ENCODE measurements at regions not wholly inside any gene's neighbourhood (a gene's known extent, or its start where the extent isn't known, plus 50 kb on each side); places are given as distances from the start of the nearest gene placed in this dataset.
A peak's percentile ranks its signal among the peaks of the same experiment; 100 is the strongest.

- DNase-seq: no peak
Measured at GRCh38 chr1:4298361-4299083, 355.9 kb upstream of the AJAP1 start.

- no peak for DNase-seq
Measured at GRCh38 chr1:4301007-4301406, 353.4 kb upstream of the AJAP1 start.

- DNase-seq: no peak
Measured at GRCh38 chr1:4303303-4303702, 351.1 kb upstream of the AJAP1 start.

- DNase-seq: no peak
Measured at GRCh38 chr1:4305526-4306301, 348.7 kb upstream of the AJAP1 start.

GRCh38 chr1:4306559-4307467, 347.6 kb upstream of the AJAP1 start:
- peak; percentile 38 for DNase-seq

- DNase-seq: peak; percentile 31
Measured at GRCh38 chr1:4307468-4307845, 347.0 kb upstream of the AJAP1 start.

- peak; percentile 38 for DNase-seq
Measured at GRCh38 chr1:4307911-4308545, 346.4 kb upstream of the AJAP1 start.

GRCh38 chr1:4308806-4309205, 345.6 kb upstream of the AJAP1 start:
- DNase-seq: peak; percentile 36

- peak; percentile 30 for DNase-seq
Measured at GRCh38 chr1:4309676-4310320, 344.6 kb upstream of the AJAP1 start.

- peak; percentile 14 for DNase-seq
Measured at GRCh38 chr1:4310396-4310923, 343.9 kb upstream of the AJAP1 start.

- peak; percentile 21 for DNase-seq
Measured at GRCh38 chr1:4312024-4312423, 342.4 kb upstream of the AJAP1 start.

- DNase-seq: no peak
Measured at GRCh38 chr1:4315202-4315601, 339.2 kb upstream of the AJAP1 start.

GRCh38 chr1:4317207-4317606, 337.2 kb upstream of the AJAP1 start:
- DNase-seq: no peak

GRCh38 chr1:4318720-4319119, 335.7 kb upstream of the AJAP1 start:
- DNase-seq: no peak

- DNase-seq: no peak
Measured at GRCh38 chr1:4319496-4319895, 334.9 kb upstream of the AJAP1 start.

GRCh38 chr1:4322881-4323280, 331.5 kb upstream of the AJAP1 start:
- no peak for DNase-seq

- no peak for DNase-seq
Measured at GRCh38 chr1:4323309-4323708, 331.1 kb upstream of the AJAP1 start.

- DNase-seq: no peak
Measured at GRCh38 chr1:4324525-4324924, 329.9 kb upstream of the AJAP1 start.

GRCh38 chr1:4327142-4327541, 327.3 kb upstream of the AJAP1 start:
- DNase-seq: no peak

- DNase-seq: no peak
Measured at GRCh38 chr1:4328402-4329071, 325.9 kb upstream of the AJAP1 start.
